ENCODE measurements at regions not wholly inside any gene's neighbourhood (a gene's known extent, or its start where the extent isn't known, plus 50 kb on each side); places are given as distances from the start of the nearest gene placed in this dataset.

- H3K27me3 ChIP-seq (ENCODE audit: insufficient read depth, low read length), result no peaks in the 10 kb centered on the region
- ATAC-seq (no peak), DNase-seq (ENCODE audit: low read depth, low spot score) (no peak)
- intact Hi-C loops (cut with micrococcal nuclease), result no loop called here
- H3K4me3 ChIP-seq (replicated peaks in 1 of 2; ENCODE audit: low read depth in 1 of 2, low read length in 2 of 2), result no peak overlapping the region
- no peak for TF ChIP-seq POLR2A (IDR thresholded peaks at IDR 0.05; ENCODE audit: borderline replicate concordance, extremely low read depth, insufficient read depth, insufficient read length)
- TF ChIP-seq ELF1 (IDR thresholded peaks at IDR 0.05; ENCODE audit: borderline replicate concordance, low read depth), result no peak
- no peak overlapping the region for H2AFZ ChIP-seq (ENCODE audit: low read depth, low read length, poor library complexity, severe bottlenecking)
- H3K27ac ChIP-seq (ENCODE audit: low read depth, low read length), result no peak overlapping the region
- no peaks in the 10 kb centered on the region for H3K9me2 ChIP-seq (ENCODE audit: insufficient read depth)
- no peak overlapping the region for H3K9ac ChIP-seq (ENCODE audit: low read length)
- no peaks in the 10 kb centered on the region for H4K20me1 ChIP-seq (ENCODE audit: insufficient read depth)
- POLR2A ChIA-PET, result no interaction called here
- BruUV-seq (replicated peaks), result no TSS peak
- CTCF ChIA-PET, result no interaction called here
- 0 out of 4 replicates have a peak, but pooled peaks cover 0 to 3% of the 10 kb centered on the region in 2 experiments for H3K9me3 ChIP-seq (ENCODE audit: control insufficient read depth in 1 of 2, insufficient read depth in 1 of 2, low read depth in 1 of 2, low read length in 2 of 2)
- no peaks in the 10 kb centered on the region for H3K4me1 ChIP-seq (ENCODE audit: control insufficient read depth in 1 of 2, insufficient read depth in 2 of 2, low read length in 2 of 2)
- no peaks in the 10 kb centered on the region for H3K36me3 ChIP-seq (ENCODE audit: control insufficient read depth in 1 of 2, insufficient read depth in 2 of 2, low read length in 2 of 2)
- no peaks in the 10 kb centered on the region for H3K79me2 ChIP-seq (ENCODE audit: insufficient read depth, low read length)
- no peak overlapping the region for H3K4me2 ChIP-seq (ENCODE audit: low read length)
- RAD21 ChIA-PET (ENCODE audit: low non-redundant PET in 1 of 2, low total read pairs in 2 of 2, uncharacterized antibody in 2 of 2, unreplicated experiment in 2 of 2), result no interaction called here
Observed at GRCh38 chr12:61896436-61896835, 363.8 kb upstream of the USP15 start.

GRCh38 chr12:61902403-61902802 lies 357.8 kb upstream of the USP15 start:
- Histone ChIP-seq H3K27ac (ENCODE audit: low read depth, low read length) (no peak overlapping the region), H3K36me3 (ENCODE audit: control insufficient read depth in 1 of 2, insufficient read depth in 2 of 2, low read length in 2 of 2) (no peaks in the 10 kb centered on the region), H3K79me2 (ENCODE audit: insufficient read depth, low read length) (no peaks in the 10 kb centered on the region), H3K27me3 (ENCODE audit: insufficient read depth, low read length) (no peaks in the 10 kb centered on the region), H3K4me3 (replicated peaks in 1 of 2; ENCODE audit: low read depth in 1 of 2, low read length in 2 of 2) (no peak overlapping the region), H3K9me2 (ENCODE audit: insufficient read depth) (no peaks in the 10 kb centered on the region), H3K9ac (ENCODE audit: low read length) (no peak overlapping the region), H3K9me3 (ENCODE audit: control insufficient read depth in 1 of 2, insufficient read depth in 1 of 2, low read depth in 1 of 2, low read length in 2 of 2) (0 out of 4 replicates have a peak, but pooled peaks cover 0 to 3% of the 10 kb centered on the region in 2 experiments), H4K20me1 (ENCODE audit: insufficient read depth) (no peaks in the 10 kb centered on the region), H2AFZ (ENCODE audit: low read depth, low read length, poor library complexity, severe bottlenecking) (no peak overlapping the region), H3K4me1 (ENCODE audit: control insufficient read depth in 1 of 2, insufficient read depth in 2 of 2, low read length in 2 of 2) (no peaks in the 10 kb centered on the region), H3K4me2 (ENCODE audit: low read length) (no peak overlapping the region)
- intact Hi-C loops (cut with micrococcal nuclease), result no loop called here
- ATAC-seq (no peak), DNase-seq (ENCODE audit: low read depth, low spot score) (no peak)
- no peak for TF ChIP-seq TCF7L2 (IDR thresholded peaks at IDR 0.05; ENCODE audit: borderline replicate concordance, extremely low read depth, insufficient read depth, insufficient read length)
- TF ChIP-seq EZH2 (IDR thresholded peaks at IDR 0.05), result no peak
- no peak for TF ChIP-seq EZH2phosphoT487 (IDR thresholded peaks at IDR 0.05; ENCODE audit: borderline replicate concordance)
- no peak for TF ChIP-seq SIN3A (IDR thresholded peaks at IDR 0.05; ENCODE audit: low read depth)
- no peak for TF ChIP-seq FOSL1 (IDR thresholded peaks at IDR 0.05; ENCODE audit: low read depth)
- no peak for TF ChIP-seq ZNF274 (IDR thresholded peaks at IDR 0.05; ENCODE audit: low read depth, low read length)
- no peak for TF ChIP-seq ZBTB33 (IDR thresholded peaks at IDR 0.05; ENCODE audit: extremely low read depth, insufficient replicate concordance, low read length)
- TF ChIP-seq POLR2AphosphoS5 (IDR thresholded peaks at IDR 0.05; ENCODE audit: low read depth, low read length), result no peak
- TF ChIP-seq CTCF (IDR thresholded peaks at IDR 0.05 in 2 of 3, conservative IDR thresholded peaks at IDR 0.05 in 1 of 3; ENCODE audit: borderline replicate concordance in 1 of 3, insufficient read depth in 1 of 3, low read depth in 2 of 3, low read length in 2 of 3), result no peak
- TF ChIP-seq MAX (IDR thresholded peaks at IDR 0.05), result no peak
- no peak for TF ChIP-seq SP1 (IDR thresholded peaks at IDR 0.05; ENCODE audit: low read depth)
- no peak for TF ChIP-seq SRF (IDR thresholded peaks at IDR 0.05; ENCODE audit: low read depth)
- no peak for TF ChIP-seq ELF1 (IDR thresholded peaks at IDR 0.05; ENCODE audit: borderline replicate concordance, low read depth)
- ChIA-PET POLR2A (no interaction called here), RAD21 (ENCODE audit: low non-redundant PET in 1 of 2, low total read pairs in 2 of 2, uncharacterized antibody in 2 of 2, unreplicated experiment in 2 of 2) (no interaction called here), CTCF (no interaction called here)
- BruUV-seq (replicated peaks), result no TSS peak
